WI38 (cell line): ENCODE measurements at regions not wholly inside any gene's neighbourhood (a gene's known extent, or its start where the extent isn't known, plus 50 kb on each side); places are given as distances from the start of the nearest gene placed in this dataset.

ENCODE experiments used
- H3K4me3 ChIP-seq: 2 replicates; pipeline ENCODE4 v1.5.1; 2011; ENCODE audit warnings: low read depth, mild to moderate bottlenecking, control low read depth, low read length
- CTCF ChIP-seq: IDR thresholded peaks from 2 replicates; pipeline ENCODE4 v1.5.1; 2012; ENCODE audit warnings: low read depth, mild to moderate bottlenecking, control low read depth, low read length

- no peak for TF ChIP-seq CTCF
- no peak overlapping the region for H3K4me3 ChIP-seq
Observed at GRCh38 chr17:33550261-33550660, 257.2 kb upstream of the ASIC2 start.

- H3K4me3 ChIP-seq: no peak overlapping the region
- no peak for TF ChIP-seq CTCF
Observed at GRCh38 chr17:33551075-33551474, 258.0 kb upstream of the ASIC2 start.

- H3K4me3 ChIP-seq: no peak overlapping the region
- TF ChIP-seq CTCF: no peak
Observed at GRCh38 chr17:33551911-33552310, 258.8 kb upstream of the ASIC2 start.

- no peak overlapping the region for H3K4me3 ChIP-seq
- no peak for TF ChIP-seq CTCF
Observed at GRCh38 chr17:33560165-33560564, 267.1 kb upstream of the ASIC2 start.

GRCh38 chr17:33560871-33561270 is 267.8 kb upstream of the ASIC2 start:
- H3K4me3 ChIP-seq: no peak overlapping the region
- TF ChIP-seq CTCF: no peak

GRCh38 chr17:33561569-33562334 is 268.7 kb upstream of the ASIC2 start:
- H3K4me3 ChIP-seq: no peak overlapping the region
- TF ChIP-seq CTCF: no peak

GRCh38 chr17:33562792-33563191 is 269.7 kb upstream of the ASIC2 start:
- no peak for TF ChIP-seq CTCF
- H3K4me3 ChIP-seq: no peak overlapping the region
